GM23248 (cell line): ENCODE measurements at regions not wholly inside any gene's neighbourhood (a gene's known extent, or its start where the extent isn't known, plus 50 kb on each side); places are given as distances from the start of the nearest gene placed in this dataset.
A peak's percentile ranks its signal among the peaks of the same experiment; 100 is the strongest.

Source experiments
- DNase-seq: peaks from one replicate; pipeline ENCODE4 v3.0.0-alpha.2; 2015
- H2AFZ ChIP-seq: fragments of 200-600 bp; sonication (generic); 2 replicates; pipeline ENCODE4 v1.6.1; 2016; ENCODE audit warnings: antibody characterized with exemption
- H3F3A ChIP-seq: fragments of 200-600 bp; sonication (generic); 2 replicates; pipeline ENCODE4 v1.6.1; 2016; ENCODE audit warnings: mild to moderate bottlenecking, antibody characterized with exemption, mixed run types; ENCODE audit not compliant: insufficient read depth
- H3K27ac ChIP-seq: fragments of 200-600 bp; sonication (generic); 2 replicates; pipeline ENCODE4 v1.5.1; 2016; ENCODE audit warnings: mild to moderate bottlenecking
- H3K27me3 ChIP-seq: fragments of 200-600 bp; sonication (generic); replicated peaks from 2 replicates; pipeline ENCODE4 v1.6.1; 2016; ENCODE audit warnings: mild to moderate bottlenecking; ENCODE audit not compliant: insufficient read depth
- H3K36me3 ChIP-seq: fragments of 200-600 bp; sonication (generic); 2 replicates; pipeline ENCODE4 v1.6.1; 2016; ENCODE audit warnings: low read depth, mild to moderate bottlenecking
- H3K4me1 ChIP-seq: fragments of 200-600 bp; sonication (generic); 2 replicates; pipeline ENCODE4 v1.6.1; 2016; ENCODE audit warnings: mild to moderate bottlenecking; ENCODE audit not compliant: insufficient read depth
- H3K4me2 ChIP-seq: fragments of 200-600 bp; sonication (generic); one replicate; pipeline ENCODE4 v1.6.1; 2016; ENCODE audit warnings: mild to moderate bottlenecking; ENCODE audit not compliant: unreplicated experiment
- H3K4me3 ChIP-seq: fragments of 200-600 bp; sonication (generic); 2 replicates; pipeline ENCODE4 v1.5.1; 2016; ENCODE audit warnings: mild to moderate bottlenecking
- H3K79me2 ChIP-seq: fragments of 200-600 bp; sonication (generic); 2 replicates; pipeline ENCODE4 v1.6.1; 2016; ENCODE audit warnings: mild to moderate bottlenecking; ENCODE audit not compliant: insufficient read depth
- H3K9ac ChIP-seq: fragments of 200-600 bp; sonication (generic); 2 replicates; pipeline ENCODE4 v1.6.1; 2016; ENCODE audit warnings: mild to moderate bottlenecking
- H3K9me2 ChIP-seq: fragments of 200-600 bp; sonication (generic); 2 replicates; pipeline ENCODE4 v1.6.1; 2016; ENCODE audit warnings: mixed run types, mild to moderate bottlenecking, moderate library complexity; ENCODE audit not compliant: insufficient read depth
- H3K9me3 ChIP-seq: fragments of 200-600 bp; sonication (generic); one replicate; pipeline ENCODE4 v1.6.1; 2017; ENCODE audit warnings: low read depth
- H4K20me1 ChIP-seq: fragments of 200-600 bp; sonication (generic); 2 replicates; pipeline ENCODE4 v1.6.0; 2016; ENCODE audit not compliant: insufficient read depth
- EZH2 ChIP-seq: fragments of 200-600 bp; sonication (generic); IDR thresholded peaks from 2 replicates; pipeline ENCODE4 v1.6.1; 2018; ENCODE audit warnings: antibody characterized with exemption, mild to moderate bottlenecking; ENCODE audit not compliant: insufficient read depth, poor library complexity, severe bottlenecking
- EZH2phosphoT487 ChIP-seq: fragments of 200-600 bp; sonication (generic); IDR thresholded peaks from 2 replicates; pipeline ENCODE4 v1.6.1; 2018; ENCODE audit warnings: antibody characterized with exemption, moderate library complexity, mild to moderate bottlenecking, low read depth; ENCODE audit not compliant: insufficient read depth
- WGBS, 2 experiments: methylation state at CpG; one replicate each; pipeline ENCODE4 v1.1.6; 2015 to 2017; ENCODE audit warnings: low lambda C conversion rate in 2 of 2, low coverage in 1 of 2; ENCODE audit errors: missing lambda C conversion rate in 2 of 2; 5-methylcytosine and 5-hydroxymethylcytosine counted together
- in situ Hi-C: fragments of 300-500 bp; cut with MboI; formaldehyde crosslinking; loops from 2 replicates; pipeline ENCODE4 v1.15.0; 2020

- H3K9ac ChIP-seq = no peak overlapping the region
- no peaks in the 10 kb centered on the region for H4K20me1 ChIP-seq
- DNase-seq = no peak
- no peaks in the 10 kb centered on the region for H3K79me2 ChIP-seq
- no peaks in the 10 kb centered on the region for H3K9me2 ChIP-seq
- H3F3A ChIP-seq = no peaks in the 10 kb centered on the region
- H3K27me3 ChIP-seq = no peaks in the 10 kb centered on the region
- in situ Hi-C loops = loop anchor here (25.0 kb wide), 1 partner anchor 1133 kb away; no protein-coding TSS in a partner anchor
- no peak overlapping the region for H3K4me2 ChIP-seq
- no peak overlapping the region for H3K4me3 ChIP-seq
- H3K36me3 ChIP-seq = no peaks in the 10 kb centered on the region
- no peak overlapping the region for H3K27ac ChIP-seq
- no peak for TF ChIP-seq EZH2
- no peaks in the 10 kb centered on the region for H3K4me1 ChIP-seq
- no peaks in the 10 kb centered on the region for H3K9me3 ChIP-seq
- no peak overlapping the region for H2AFZ ChIP-seq
These were observed 73.8 kb downstream of the LSMEM1 start for GRCh38 chr7:112554591-112554990.

- no peak overlapping the region for H3K9ac ChIP-seq
- H3K27ac ChIP-seq = no peak overlapping the region
- H3K4me1 ChIP-seq = no peaks in the 10 kb centered on the region
- no peaks in the 10 kb centered on the region for H4K20me1 ChIP-seq
- no peaks in the 10 kb centered on the region for H3K9me2 ChIP-seq
- no peak overlapping the region for H2AFZ ChIP-seq
- no peak for TF ChIP-seq EZH2
- no peak for TF ChIP-seq EZH2phosphoT487
- no peaks in the 10 kb centered on the region for H3K79me2 ChIP-seq
- no peaks in the 10 kb centered on the region for H3K9me3 ChIP-seq
- DNase-seq = peak; percentile 69
- H3F3A ChIP-seq = no peaks in the 10 kb centered on the region
- H3K4me2 ChIP-seq = no peak overlapping the region
- WGBS, 2 experiments = 26 to 53% methylated on average over 1 of the region's 1 CpG
- no peaks in the 10 kb centered on the region for H3K27me3 ChIP-seq
- no peak overlapping the region for H3K4me3 ChIP-seq
- in situ Hi-C loops = loop anchor here (25.0 kb wide), 1 partner anchor 1131 kb away; no protein-coding TSS in a partner anchor
- H3K36me3 ChIP-seq = no peaks in the 10 kb centered on the region
These were observed 75.8 kb downstream of the LSMEM1 start for GRCh38 chr7:112556633-112557032.

GRCh38 chr7:112566442-112567324 is 85.9 kb downstream of the LSMEM1 start:
- Histone ChIP-seq H4K20me1 (no peaks in the 10 kb centered on the region), H3K9ac (no peak overlapping the region), H3K27me3 (no peaks in the 10 kb centered on the region), H3K4me3 (no peak overlapping the region), H3K9me3 (no peaks in the 10 kb centered on the region), H2AFZ (peak overlapping the region; percentile 35; the same call in 1 of the 2 replicates), H3K79me2 (no peaks in the 10 kb centered on the region), H3F3A (no peaks in the 10 kb centered on the region), H3K4me2 (no peak overlapping the region), H3K9me2 (no peaks in the 10 kb centered on the region), H3K4me1 (no peaks in the 10 kb centered on the region), H3K27ac (no peak overlapping the region), H3K36me3 (no peaks in the 10 kb centered on the region)
- no peak for DNase-seq
- 5% methylated on average over 8 of the region's 8 CpGs for WGBS, 2 experiments
- in situ Hi-C loops = loop anchor here (25.0 kb wide), 1 partner anchor 1121 kb away; no protein-coding TSS in a partner anchor
- TF ChIP-seq EZH2 (no peak), EZH2phosphoT487 (no peak)

GRCh38 chr7:112567388-112567787 is 86.6 kb downstream of the LSMEM1 start:
- Histone ChIP-seq H4K20me1 (no peaks in the 10 kb centered on the region), H3K4me1 (no peaks in the 10 kb centered on the region), H3F3A (no peaks in the 10 kb centered on the region), H3K9ac (no peak overlapping the region), H3K9me2 (no peaks in the 10 kb centered on the region), H3K27me3 (no peaks in the 10 kb centered on the region), H3K4me3 (no peak overlapping the region), H3K27ac (no peak overlapping the region), H3K36me3 (no peaks in the 10 kb centered on the region), H3K9me3 (no peaks in the 10 kb centered on the region), H3K79me2 (no peaks in the 10 kb centered on the region), H3K4me2 (no peak overlapping the region), H2AFZ (no peak overlapping the region; the same call in 1 of the 2 replicates)
- in situ Hi-C loops = loop anchor here (25.0 kb wide), 1 partner anchor 1120 kb away; no protein-coding TSS in a partner anchor
- DNase-seq = no peak
- WGBS, 2 experiments = 80 to 84% methylated on average over 2 of the region's 2 CpGs
- TF ChIP-seq EZH2phosphoT487 (no peak), EZH2 (no peak)
